PC-3 (cell line): ENCODE measurements at regions not wholly inside any gene's neighbourhood (a gene's known extent, or its start where the extent isn't known, plus 50 kb on each side); places are given as distances from the start of the nearest gene placed in this dataset.

Experiments used
- ATAC-seq: fragments of 200-7000 bp; cut with Tn5 transposase; 2 replicates; pipeline ENCODE4 v1.9.1; 2020; ENCODE audit warnings: mild to moderate bottlenecking, moderate library complexity
- BruUV-seq: library from RNA; stranded (reverse); fragments of 400-500 nt; replicated peaks from 2 replicates; lab custom pipeline; 2021; lab: Mats Ljungman, UMichigan
- CTCF ChIA-PET: fragments of 300-600 bp; sonication (Branson Sonifier 250); formaldehyde crosslinking; loops from one replicate; lab custom pipeline; 2022; ENCODE audit warnings: antibody characterized with exemption; lab: Charles Lee
- POLR2A ChIA-PET: fragments of 300-600 bp; sonication (Branson Sonifier 250); formaldehyde crosslinking; loops from one replicate; lab custom pipeline; 2022; ENCODE audit warnings: antibody characterized with exemption; ENCODE audit not compliant: unreplicated experiment; lab: Charles Lee
- DNase-seq: peaks from one replicate; pipeline ENCODE4 v3.0.0-alpha.2; 2015
- H2AFZ ChIP-seq: fragments of 300-600 bp; sonication (generic); 2 replicates; pipeline ENCODE4 v1.6.0; 2016; ENCODE audit warnings: antibody characterized with exemption, low read length
- H3F3A ChIP-seq: fragments of 300-600 bp; sonication (generic); one replicate; pipeline ENCODE4 v1.6.0; 2017; ENCODE audit warnings: antibody characterized with exemption, low read length, control low read depth, mild to moderate bottlenecking; ENCODE audit not compliant: unreplicated experiment
- H3K27ac ChIP-seq: fragments of 300-600 bp; sonication (generic); 2 replicates; pipeline ENCODE4 v1.5.1; 2016; ENCODE audit warnings: mild to moderate bottlenecking, low read length
- H3K27me3 ChIP-seq: fragments of 300-600 bp; sonication (generic); 2 replicates; pipeline ENCODE4 v1.6.1; 2016; ENCODE audit warnings: low read length, mixed read lengths
- H3K36me3 ChIP-seq: fragments of 300-600 bp; sonication (generic); 2 replicates; pipeline ENCODE4 v1.6.1; 2016; ENCODE audit warnings: low read depth, mixed run types, low read length, mixed read lengths
- H3K4me1 ChIP-seq: fragments of 300-600 bp; sonication (generic); 2 replicates; pipeline ENCODE4 v1.5.1; 2016; ENCODE audit warnings: low read length; ENCODE audit not compliant: insufficient read depth
- H3K4me2 ChIP-seq: fragments of 300-600 bp; sonication (generic); 2 replicates; pipeline ENCODE4 v1.6.0; 2016; ENCODE audit warnings: low read length
- H3K4me3 ChIP-seq: fragments of 300-600 bp; sonication (generic); 2 replicates; pipeline ENCODE4 v1.5.1; 2016; ENCODE audit warnings: mild to moderate bottlenecking, low read length, mixed read lengths
- H3K79me2 ChIP-seq: fragments of 300-600 bp; sonication (generic); 2 replicates; pipeline ENCODE4 v1.6.1; 2017; ENCODE audit warnings: low read length, mixed read lengths
- H3K9ac ChIP-seq: fragments of 300-600 bp; sonication (generic); 2 replicates; pipeline ENCODE4 v1.6.0; 2016; ENCODE audit warnings: mild to moderate bottlenecking, low read length
- H3K9me2 ChIP-seq: fragments of 300-600 bp; sonication (generic); replicated peaks from 2 replicates; pipeline ENCODE4 v1.6.1; 2016; ENCODE audit warnings: mixed run types, low read length, mixed read lengths
- H3K9me3 ChIP-seq: fragments of 300-600 bp; sonication (generic); 2 replicates; pipeline ENCODE4 v1.6.1; 2016; ENCODE audit warnings: low read length, mixed read lengths
- H4K20me1 ChIP-seq: fragments of 300-600 bp; sonication (generic); 2 replicates; pipeline ENCODE4 v1.6.1; 2016; ENCODE audit warnings: low read length, mixed read lengths
- EZH2 ChIP-seq: fragments of 300-600 bp; sonication (generic); IDR thresholded peaks from one replicate; pipeline ENCODE4 v1.6.1; 2017; ENCODE audit warnings: antibody characterized with exemption, mild to moderate bottlenecking, low read length; ENCODE audit not compliant: unreplicated experiment
- EZH2phosphoT487 ChIP-seq: fragments of 300-600 bp; sonication (generic); IDR thresholded peaks from 2 replicates; pipeline ENCODE4 v1.6.1; 2018; ENCODE audit warnings: mild to moderate bottlenecking, antibody characterized with exemption, low read length, borderline replicate concordance
- intact Hi-C: fragments of 100-400 bp; cut with micrococcal nuclease; formaldehyde crosslinking; loops from 2 replicates; pipeline ENCODE4 v1.9.0; 2023
- TF ChIP-seq, protein P1 (sequence below): fragments of 300-600 bp; sonication (generic); conservative IDR thresholded peaks from 2 replicates; pipeline ENCODE4 v1.5.1; 2017; ENCODE audit warnings: antibody characterized with exemption, low read depth, mild to moderate bottlenecking, low read length

DNA sequence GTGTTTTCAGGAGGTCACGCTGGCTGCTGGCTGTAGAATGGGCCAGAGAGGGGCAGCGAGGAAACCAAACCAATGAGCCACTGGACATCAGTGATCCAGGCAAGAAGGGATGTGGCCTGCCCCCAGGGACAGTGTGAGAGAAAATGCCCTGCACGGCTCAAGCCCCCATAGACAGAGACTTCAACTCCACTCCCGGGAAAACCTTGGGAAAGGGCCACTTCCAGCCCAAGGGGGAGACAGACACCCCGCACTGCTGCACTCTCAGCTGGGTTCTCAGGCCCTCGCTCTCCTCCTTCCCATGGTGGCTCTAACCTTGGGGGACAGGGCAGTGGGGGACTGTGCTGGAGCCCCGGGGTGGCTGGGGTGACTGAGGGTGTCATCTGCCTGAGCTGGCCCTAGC, 172.0 kb downstream of the KATNAL1 start:
- no TSS peak for BruUV-seq

DNA sequence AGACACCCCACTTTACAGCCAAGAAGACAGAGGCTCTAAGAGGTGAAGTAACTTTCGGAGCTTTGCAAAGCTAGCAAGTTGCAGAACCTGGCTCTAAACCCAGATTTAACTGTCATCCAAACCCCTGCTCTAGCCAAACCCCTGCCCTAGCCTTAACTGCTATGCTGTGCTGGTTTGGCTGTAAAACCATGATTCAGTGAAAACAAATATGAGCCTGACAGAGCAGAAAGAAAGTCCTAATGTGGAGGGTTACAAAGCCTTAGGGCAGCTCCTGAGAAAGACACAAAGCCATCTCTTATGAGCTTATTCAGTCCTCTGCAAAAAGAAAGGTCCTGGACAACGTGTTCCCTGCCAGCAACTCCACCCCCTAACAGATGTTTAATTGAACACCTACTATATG, 172.8 kb downstream of the KATNAL1 start:
- ATAC-seq (peak; percentile 84), DNase-seq (peak; percentile 54)
- intact Hi-C loops: loop anchor here (10.0 kb wide), 1 partner anchor 440 kb away; no protein-coding TSS in a partner anchor
- Histone ChIP-seq H3K79me2 (no peaks in the 10 kb centered on the region), H3K4me2 (no peak overlapping the region), H4K20me1 (no peaks in the 10 kb centered on the region), H3K4me3 (no peak overlapping the region), H3K27ac (0 out of 2 replicates have a peak overlapping the region, but pooled peaks have one; percentile 4), H3K36me3 (no peaks in the 10 kb centered on the region), H3F3A (no peaks in the 10 kb centered on the region), H2AFZ (no peak overlapping the region), H3K9me2 (no peaks in the 10 kb centered on the region), H3K4me1 (peaks cover 7% of the 10 kb centered on the region), H3K27me3 (no peaks in the 10 kb centered on the region), H3K9me3 (no peaks in the 10 kb centered on the region), H3K9ac (no peak overlapping the region)
- TF ChIP-seq, protein P1, sequence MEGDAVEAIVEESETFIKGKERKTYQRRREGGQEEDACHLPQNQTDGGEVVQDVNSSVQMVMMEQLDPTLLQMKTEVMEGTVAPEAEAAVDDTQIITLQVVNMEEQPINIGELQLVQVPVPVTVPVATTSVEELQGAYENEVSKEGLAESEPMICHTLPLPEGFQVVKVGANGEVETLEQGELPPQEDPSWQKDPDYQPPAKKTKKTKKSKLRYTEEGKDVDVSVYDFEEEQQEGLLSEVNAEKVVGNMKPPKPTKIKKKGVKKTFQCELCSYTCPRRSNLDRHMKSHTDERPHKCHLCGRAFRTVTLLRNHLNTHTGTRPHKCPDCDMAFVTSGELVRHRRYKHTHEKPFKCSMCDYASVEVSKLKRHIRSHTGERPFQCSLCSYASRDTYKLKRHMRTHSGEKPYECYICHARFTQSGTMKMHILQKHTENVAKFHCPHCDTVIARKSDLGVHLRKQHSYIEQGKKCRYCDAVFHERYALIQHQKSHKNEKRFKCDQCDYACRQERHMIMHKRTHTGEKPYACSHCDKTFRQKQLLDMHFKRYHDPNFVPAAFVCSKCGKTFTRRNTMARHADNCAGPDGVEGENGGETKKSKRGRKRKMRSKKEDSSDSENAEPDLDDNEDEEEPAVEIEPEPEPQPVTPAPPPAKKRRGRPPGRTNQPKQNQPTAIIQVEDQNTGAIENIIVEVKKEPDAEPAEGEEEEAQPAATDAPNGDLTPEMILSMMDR: no peak
- no peak for TF ChIP-seq EZH2phosphoT487
- no peak for TF ChIP-seq EZH2
- ChIA-PET CTCF (interaction anchor here (1.1 kb wide), 1 partner anchor 27 kb away, joined by 3 read pairs; no protein-coding TSS in a partner anchor), POLR2A (interaction anchor here (1.0 kb wide), 1 partner anchor 22 kb away, joined by 4 read pairs; no protein-coding TSS in a partner anchor)
- no TSS peak for BruUV-seq

More for the DNA sequence above, 172.0 kb downstream of the KATNAL1 start:
- no peak for TF ChIP-seq EZH2phosphoT487
- no peak for TF ChIP-seq EZH2
- TF ChIP-seq, protein P1: no peak
- POLR2A ChIA-PET: interaction anchor here (1.0 kb wide), 1 partner anchor 21 kb away, joined by 4 read pairs; no protein-coding TSS in a partner anchor
- Histone ChIP-seq H3K4me2 (no peak overlapping the region), H3K9me2 (no peaks in the 10 kb centered on the region), H3K4me1 (peaks cover 7% of the 10 kb centered on the region), H3K9ac (no peak overlapping the region), H3K79me2 (no peaks in the 10 kb centered on the region), H3F3A (no peaks in the 10 kb centered on the region), H4K20me1 (no peaks in the 10 kb centered on the region), H3K27ac (no peak overlapping the region), H3K27me3 (no peaks in the 10 kb centered on the region), H3K36me3 (no peaks in the 10 kb centered on the region), H2AFZ (no peak overlapping the region), H3K9me3 (no peaks in the 10 kb centered on the region), H3K4me3 (no peak overlapping the region)
- no peak for DNase-seq
- no peak for ATAC-seq
- CTCF ChIA-PET: no interaction called here
- intact Hi-C loops: loop anchor here (10.0 kb wide), 1 partner anchor 439 kb away; no protein-coding TSS in a partner anchor

GRCh38 chr13:30133996-30134395, 173.4 kb downstream of the KATNAL1 start:
- no peaks in the 10 kb centered on the region for H3K9me2 ChIP-seq
- BruUV-seq: no TSS peak
- ATAC-seq (no peak), DNase-seq (no peak)
- no peak overlapping the region for H3K27ac ChIP-seq
- H2AFZ ChIP-seq: no peak overlapping the region
- intact Hi-C loops: loop anchor here (2.0 to 10.0 kb wide), 2 partner anchors 261 to 441 kb away; no protein-coding TSS in a partner anchor
- no peak overlapping the region for H3K4me3 ChIP-seq
- no peaks in the 10 kb centered on the region for H3K9me3 ChIP-seq
- ChIA-PET POLR2A (interaction anchor here (1.0 kb wide), 1 partner anchor 23 kb away, joined by 4 read pairs; no protein-coding TSS in a partner anchor), CTCF (interaction anchor here (1.1 kb wide), 1 partner anchor 27 kb away, joined by 3 read pairs; no protein-coding TSS in a partner anchor)
- no peaks in the 10 kb centered on the region for H3K27me3 ChIP-seq
- H3K4me2 ChIP-seq: no peak overlapping the region
- H3K9ac ChIP-seq: no peak overlapping the region
- TF ChIP-seq, protein P1: no peak
- no peak for TF ChIP-seq EZH2phosphoT487
- TF ChIP-seq EZH2: no peak
- H3K36me3 ChIP-seq: no peaks in the 10 kb centered on the region
- peaks cover 7% of the 10 kb centered on the region for H3K4me1 ChIP-seq
- H4K20me1 ChIP-seq: no peaks in the 10 kb centered on the region
- H3K79me2 ChIP-seq: no peaks in the 10 kb centered on the region
- no peaks in the 10 kb centered on the region for H3F3A ChIP-seq
